ENCODE measurements at regions not wholly inside any gene's neighbourhood (a gene's known extent, or its start where the extent isn't known, plus 50 kb on each side); places are given as distances from the start of the nearest gene placed in this dataset.

GRCh38 chr1:199843861-199844260 is 183.6 kb upstream of the NR5A2 start:
- TF ChIP-seq POLR2A (IDR thresholded peaks at IDR 0.05) (no peak), CTCF (IDR thresholded peaks at IDR 0.05) (no peak)

Measured in Peyer's patch (tissue), 4 donors.